ENCODE measurements at regions not wholly inside any gene's neighbourhood (a gene's known extent, or its start where the extent isn't known, plus 50 kb on each side); places are given as distances from the start of the nearest gene placed in this dataset.

DNA sequence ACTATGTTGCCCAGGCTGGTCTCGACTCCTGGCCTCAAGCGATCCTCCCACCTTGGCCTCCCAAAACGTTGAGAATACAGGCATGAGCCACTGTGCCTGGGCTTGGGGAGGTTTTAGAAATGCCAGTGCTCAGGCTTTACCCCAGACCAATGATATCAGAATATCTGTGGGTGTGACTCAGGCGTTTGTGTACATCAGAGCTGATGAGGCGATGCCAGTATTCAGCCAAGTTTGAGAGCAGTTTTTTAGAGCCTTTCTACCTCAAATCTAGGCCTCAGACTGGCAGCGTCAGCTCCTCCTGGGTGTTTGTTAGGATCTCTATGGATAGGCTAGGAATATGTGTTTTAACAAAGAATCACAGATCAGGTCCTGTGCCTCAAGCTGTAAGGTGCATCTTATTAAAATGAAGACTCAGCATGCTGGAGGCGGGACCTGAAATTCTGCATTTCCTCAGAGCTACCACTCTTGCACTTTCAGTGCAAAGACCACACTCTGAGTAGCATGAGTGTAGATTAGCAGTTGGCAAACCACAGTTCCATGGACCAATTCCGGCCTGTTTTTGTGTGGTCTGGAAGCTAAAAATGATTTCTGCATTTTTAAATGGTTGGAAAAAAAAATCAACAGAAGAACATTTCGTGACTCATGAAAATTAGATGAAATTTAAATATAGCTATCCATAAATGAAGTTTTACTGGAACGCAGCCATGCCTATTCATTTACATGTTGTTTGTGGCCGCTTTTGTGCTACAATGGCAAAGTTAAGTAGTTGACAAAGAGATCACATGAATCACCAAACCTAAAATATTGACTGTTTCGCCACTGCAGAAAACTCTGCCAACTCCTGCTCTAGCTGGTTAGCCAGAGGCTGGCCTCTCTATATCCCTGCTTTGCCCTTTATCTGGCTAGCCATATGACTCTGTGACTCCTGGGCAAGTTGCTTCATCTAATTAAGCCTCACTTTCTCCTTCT is 92.2 kb downstream of the KLF4 start:
- Mint-ChIP-seq H3K4me1 (no peaks in the 10 kb centered on the region), H3K4me3 (no peak overlapping the region), H3K9me3 (no peaks in the 10 kb centered on the region), H3K27ac (no peak overlapping the region), H3K27me3 (no peaks in the 10 kb centered on the region), H3K36me3 (ENCODE audit: low read depth) (no peaks in the 10 kb centered on the region)
- POLR2A ChIA-PET = no interaction called here
- CTCF ChIA-PET = interaction anchor here (0.6 to 1.3 kb wide), 2 partner anchors 28 to 58 kb away, joined by 3 read pairs; no protein-coding TSS in a partner anchor
- DNase-seq = no peak

DNA sequence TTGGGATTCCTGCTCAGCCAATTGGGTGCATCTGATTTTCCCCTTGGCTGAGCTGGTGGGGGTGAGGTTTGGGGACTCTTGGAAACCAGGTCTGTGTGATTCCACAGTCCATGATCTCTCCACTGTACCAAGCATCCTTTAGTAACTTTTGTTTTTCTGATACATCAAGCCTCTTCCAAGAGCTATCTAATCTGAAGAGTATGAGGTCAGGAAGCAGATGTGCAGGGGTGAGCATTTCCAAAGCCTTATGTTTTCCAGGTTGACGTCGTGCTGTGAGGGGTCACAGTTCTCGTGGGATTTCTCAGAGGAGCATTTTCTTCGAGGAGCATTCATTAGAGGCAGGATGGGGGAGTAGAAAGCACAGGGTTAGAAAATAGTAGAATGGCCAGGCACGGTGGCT is 95.3 kb downstream of the KLF4 start:
- Mint-ChIP-seq H3K27ac (no peak overlapping the region), H3K4me3 (no peak overlapping the region), H3K36me3 (ENCODE audit: low read depth) (no peaks in the 10 kb centered on the region), H3K4me1 (no peaks in the 10 kb centered on the region), H3K9me3 (no peaks in the 10 kb centered on the region), H3K27me3 (no peaks in the 10 kb centered on the region)
- ChIA-PET POLR2A (no interaction called here), CTCF (interaction anchor here (0.6 kb wide), 1 partner anchor 15 kb away, joined by 6 read pairs; no protein-coding TSS in a partner anchor)
- no peak for DNase-seq

DNA sequence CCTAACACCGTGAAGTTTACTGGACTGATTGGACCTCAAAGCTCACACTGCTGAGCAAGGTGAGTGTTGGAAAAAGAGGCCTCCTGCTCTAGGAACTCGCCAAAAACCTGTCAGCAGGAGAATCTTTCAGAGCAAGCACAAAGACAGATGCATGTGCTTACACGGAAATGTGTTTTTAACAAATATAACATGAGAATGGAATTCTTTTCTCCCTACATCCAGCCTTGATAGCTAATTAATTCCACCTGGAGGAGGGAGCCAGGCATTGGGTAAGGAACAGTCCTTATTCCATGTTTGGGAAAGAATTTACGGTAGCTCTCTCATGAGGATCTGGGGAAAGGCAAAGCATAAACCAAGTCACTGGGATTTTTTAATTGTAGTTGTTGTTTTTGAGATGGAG is 98.8 kb downstream of the KLF4 start:
- ChIA-PET CTCF (no interaction called here), POLR2A (no interaction called here)
- DNase-seq = no peak
- Mint-ChIP-seq H3K27me3 (no peaks in the 10 kb centered on the region), H3K27ac (no peak overlapping the region), H3K36me3 (ENCODE audit: low read depth) (no peaks in the 10 kb centered on the region), H3K9me3 (no peaks in the 10 kb centered on the region), H3K4me3 (no peak overlapping the region), H3K4me1 (no peaks in the 10 kb centered on the region)

DNA sequence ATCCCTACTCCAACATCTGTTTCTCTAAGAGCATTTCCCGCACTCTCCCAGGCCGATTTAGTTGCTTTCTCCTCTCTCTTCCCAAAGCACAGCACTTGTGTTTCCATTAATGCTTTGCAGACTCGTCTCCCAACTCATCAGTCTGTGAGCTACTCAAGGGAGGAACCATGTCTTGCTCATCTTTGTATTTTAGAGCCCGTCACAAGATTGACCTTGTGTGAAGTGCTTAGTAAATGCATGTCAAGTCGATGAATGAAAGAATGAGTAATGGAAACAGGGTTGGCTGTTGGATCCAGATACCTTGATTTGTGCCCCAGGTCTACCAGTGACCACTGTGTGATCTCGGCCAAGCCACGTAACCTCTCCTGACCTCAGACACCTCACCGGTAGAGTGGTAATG is 99.3 kb downstream of the KLF4 start:
- H3K9me3 Mint-ChIP-seq = no peaks in the 10 kb centered on the region
- POLR2A ChIA-PET = no interaction called here

DNA sequence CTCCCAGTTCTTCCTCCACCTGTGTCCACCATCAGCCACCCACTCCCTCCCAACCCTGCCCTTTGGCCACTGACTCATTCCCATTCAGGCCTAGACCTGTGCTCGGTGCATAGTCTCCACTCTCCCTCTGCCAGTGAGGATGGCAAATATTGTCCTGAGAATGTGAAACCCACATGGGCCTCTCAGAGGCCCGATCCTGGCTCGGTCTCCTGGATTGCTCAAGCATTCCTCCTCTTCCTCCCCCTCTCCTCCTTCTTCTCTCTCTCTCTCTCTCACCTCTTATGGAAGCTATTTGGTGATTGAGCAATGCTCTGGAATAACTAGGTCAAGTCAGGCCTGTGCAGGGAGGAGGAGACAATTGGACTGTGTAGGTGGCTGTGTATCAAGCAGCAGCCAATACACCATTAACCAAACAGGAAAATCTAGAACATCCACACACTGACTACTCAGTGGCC is 99.9 kb downstream of the KLF4 start:
- H3K4me1 Mint-ChIP-seq = no peaks in the 10 kb centered on the region
- ChIA-PET CTCF (no interaction called here), POLR2A (no interaction called here)
- no peak for DNase-seq
- H3K4me3 Mint-ChIP-seq = no peak overlapping the region
- no peak overlapping the region for H3K27ac Mint-ChIP-seq
- H3K9me3 Mint-ChIP-seq = no peaks in the 10 kb centered on the region
- H3K27me3 Mint-ChIP-seq = no peaks in the 10 kb centered on the region
- H3K36me3 Mint-ChIP-seq (ENCODE audit: low read depth) = no peaks in the 10 kb centered on the region

More for the DNA sequence above, 99.3 kb downstream of the KLF4 start:
- no peaks in the 10 kb centered on the region for H3K4me1 Mint-ChIP-seq
- no peak overlapping the region for H3K27ac Mint-ChIP-seq
- no peak for DNase-seq
- H3K36me3 Mint-ChIP-seq (ENCODE audit: low read depth) = no peaks in the 10 kb centered on the region
- no peaks in the 10 kb centered on the region for H3K27me3 Mint-ChIP-seq
- CTCF ChIA-PET = no interaction called here
- no peak overlapping the region for H3K4me3 Mint-ChIP-seq

DNA sequence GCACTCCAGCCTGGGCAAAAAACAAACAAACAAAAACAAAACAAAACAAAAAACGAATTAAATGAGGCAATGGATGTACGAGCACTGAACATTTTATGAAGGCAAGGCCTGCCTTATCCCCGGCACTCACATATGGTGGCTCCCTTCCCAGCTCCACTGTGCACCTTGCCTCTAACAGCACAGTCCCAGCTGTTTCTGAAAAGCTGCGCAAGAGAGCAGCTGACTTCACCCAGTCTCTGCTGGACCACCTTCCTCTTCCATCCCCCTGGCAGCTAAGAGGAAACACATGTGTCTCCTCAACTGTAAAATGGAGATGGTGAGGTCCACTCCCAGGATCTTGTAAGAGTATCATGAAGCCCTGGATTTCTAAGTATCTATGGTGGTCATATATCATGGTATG is 100.7 kb downstream of the KLF4 start:
- CTCF ChIA-PET = no interaction called here
- Mint-ChIP-seq H3K27me3 (no peaks in the 10 kb centered on the region), H3K36me3 (ENCODE audit: low read depth) (no peaks in the 10 kb centered on the region), H3K9me3 (no peaks in the 10 kb centered on the region), H3K4me3 (no peak overlapping the region), H3K27ac (no peak overlapping the region), H3K4me1 (no peaks in the 10 kb centered on the region)
- DNase-seq = no peak
- POLR2A ChIA-PET = no interaction called here

DNA sequence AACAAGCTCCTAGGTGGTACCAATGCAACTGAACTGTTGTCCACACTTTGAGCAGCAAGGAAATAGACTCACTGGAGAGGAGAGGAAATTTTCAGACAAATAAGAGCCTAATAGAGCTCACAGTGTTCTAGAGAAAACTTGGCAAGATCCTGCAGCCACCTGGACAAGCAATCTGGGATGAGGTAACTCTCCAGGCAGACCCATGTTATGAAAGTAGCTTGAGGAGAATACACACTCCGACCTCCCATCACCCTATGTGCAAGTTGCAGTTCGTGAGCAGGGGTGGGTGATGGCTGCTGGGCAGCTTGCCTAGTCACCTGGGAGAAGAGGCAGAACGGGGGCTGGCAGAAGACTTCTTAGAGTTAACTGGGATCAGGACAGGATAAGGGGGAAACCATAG is 102.2 kb downstream of the KLF4 start:
- Mint-ChIP-seq H3K36me3 (ENCODE audit: low read depth) (no peaks in the 10 kb centered on the region), H3K4me1 (no peaks in the 10 kb centered on the region), H3K4me3 (no peak overlapping the region), H3K9me3 (no peaks in the 10 kb centered on the region), H3K27ac (no peak overlapping the region), H3K27me3 (no peaks in the 10 kb centered on the region)
- POLR2A ChIA-PET = no interaction called here
- CTCF ChIA-PET = no interaction called here
- DNase-seq = no peak

DNA sequence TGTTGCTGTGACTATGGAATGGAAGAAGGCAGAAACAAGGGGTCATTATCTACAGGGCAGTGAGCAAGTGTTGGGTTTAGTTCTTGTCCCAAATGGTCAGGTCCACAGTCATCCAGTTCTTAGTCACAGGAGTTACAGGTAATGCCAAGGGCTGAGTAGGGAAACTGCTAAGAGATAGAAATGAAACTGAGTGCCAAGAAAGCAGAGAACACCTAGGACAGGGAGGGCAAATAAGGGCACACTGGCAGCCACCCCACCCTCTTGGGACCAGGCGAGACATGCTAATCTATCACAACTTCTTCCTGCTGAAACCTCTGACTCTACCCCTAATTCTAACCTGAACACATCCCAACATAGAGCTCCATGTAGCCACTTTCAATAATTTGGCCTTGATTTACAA is 103.2 kb downstream of the KLF4 start:
- no peaks in the 10 kb centered on the region for H3K36me3 Mint-ChIP-seq (ENCODE audit: low read depth)
- H3K27me3 Mint-ChIP-seq = peaks cover 1% of the 10 kb centered on the region
- H3K9me3 Mint-ChIP-seq = no peaks in the 10 kb centered on the region
- DNase-seq = no peak
- no peaks in the 10 kb centered on the region for H3K4me1 Mint-ChIP-seq
- H3K4me3 Mint-ChIP-seq = no peak overlapping the region
- ChIA-PET CTCF (interaction anchor here (1.2 kb wide), 1 partner anchor 45 kb away, joined by 3 read pairs; no protein-coding TSS in a partner anchor), POLR2A (no interaction called here)
- no peak overlapping the region for H3K27ac Mint-ChIP-seq
